Astrocyte (in vitro differentiated cells and primary cell): ENCODE measurements at regions not wholly inside any gene's neighbourhood (a gene's known extent, or its start where the extent isn't known, plus 50 kb on each side); places are given as distances from the start of the nearest gene placed in this dataset.

Experiments used
- DNase-seq: peaks from one replicate; pipeline ENCODE4 v3.0.0-alpha.2; 2010; ENCODE audit warnings: low read depth
- FAIRE-seq: peaks from 2 replicates; lab custom pipeline; 2011; peaks lifted over from hg19 to GRCh38; lab: Jason Lieb, UNC
- H2AFZ ChIP-seq: 2 replicates; pipeline ENCODE4 v1.6.0; 2012; ENCODE audit warnings: low read depth, low read length, inconsistent platforms
- H3K27ac ChIP-seq: 2 replicates; pipeline ENCODE4 v1.5.1; 2011; ENCODE audit warnings: low read depth, low read length, inconsistent platforms
- H3K27me3 ChIP-seq: 2 replicates; pipeline ENCODE4 v1.6.0; 2011; ENCODE audit warnings: low read length, inconsistent platforms; ENCODE audit not compliant: insufficient read depth
- H3K36me3 ChIP-seq: 2 replicates; pipeline ENCODE4 v1.5.1; 2011; ENCODE audit warnings: low read length, inconsistent platforms; ENCODE audit not compliant: insufficient read depth
- H3K4me1 ChIP-seq: 2 replicates; pipeline ENCODE4 v1.5.1; 2011; ENCODE audit warnings: low read length, inconsistent platforms; ENCODE audit not compliant: insufficient read depth
- H3K4me2 ChIP-seq: 2 replicates; pipeline ENCODE4 v1.6.0; 2012; ENCODE audit warnings: low read length, inconsistent platforms
- H3K4me3 ChIP-seq: 2 replicates; pipeline ENCODE4 v1.5.1; 2011; ENCODE audit warnings: low read depth, mild to moderate bottlenecking, low read length, inconsistent platforms; ENCODE audit not compliant: insufficient read depth
- H3K79me2 ChIP-seq: 2 replicates; pipeline ENCODE4 v1.6.0; 2012; ENCODE audit warnings: mild to moderate bottlenecking, low read length, inconsistent platforms; ENCODE audit not compliant: insufficient read depth
- H3K9ac ChIP-seq: 2 replicates; pipeline ENCODE4 v1.6.0; 2012; ENCODE audit warnings: mild to moderate bottlenecking, low read length, inconsistent platforms
- H3K9me3 ChIP-seq: 2 replicates; pipeline ENCODE4 v1.5.1; 2012; ENCODE audit warnings: low read depth, mild to moderate bottlenecking, low read length, inconsistent platforms; ENCODE audit not compliant: insufficient read depth
- H4K20me1 ChIP-seq: 2 replicates; pipeline ENCODE4 v1.6.0; 2012; ENCODE audit warnings: low read length, inconsistent platforms; ENCODE audit not compliant: insufficient read depth
- H3K27ac Mint-ChIP-seq: one replicate; pipeline ENCODE4 v1.8.0; 2021; ENCODE audit warnings: mild to moderate bottlenecking, mixed read lengths; ENCODE audit not compliant: unreplicated experiment
- H3K27me3 Mint-ChIP-seq: one replicate; pipeline ENCODE4 v1.8.0; 2021; ENCODE audit warnings: low read depth, mixed read lengths; ENCODE audit not compliant: unreplicated experiment
- H3K36me3 Mint-ChIP-seq: one replicate; pipeline ENCODE4 v1.8.0; 2021; ENCODE audit warnings: low read depth, mixed read lengths; ENCODE audit not compliant: unreplicated experiment
- H3K4me1 Mint-ChIP-seq: one replicate; pipeline ENCODE4 v1.8.0; 2021; ENCODE audit warnings: low read depth, mixed read lengths; ENCODE audit not compliant: unreplicated experiment
- H3K4me3 Mint-ChIP-seq: one replicate; pipeline ENCODE4 v1.8.0; 2021; ENCODE audit warnings: mild to moderate bottlenecking, moderate library complexity, mixed read lengths; ENCODE audit not compliant: unreplicated experiment
- H3K9me3 Mint-ChIP-seq: one replicate; pipeline ENCODE4 v1.8.0; 2021; ENCODE audit warnings: mild to moderate bottlenecking, mixed read lengths; ENCODE audit not compliant: unreplicated experiment
- EZH2 ChIP-seq: IDR thresholded peaks from 2 replicates; pipeline ENCODE4 v1.6.1; 2012; ENCODE audit warnings: mild to moderate bottlenecking, low read length, inconsistent platforms; ENCODE audit not compliant: insufficient read depth
- TF ChIP-seq, protein P1 (sequence below): IDR thresholded peaks from 2 replicates; pipeline ENCODE4 v1.5.1; 2011; ENCODE audit warnings: low read depth, mild to moderate bottlenecking, inconsistent platforms, low read length, moderate library complexity; ENCODE audit not compliant: insufficient read depth

GRCh38 chr12:102593134-102593533 is 112.8 kb upstream of the IGF1 start:
- no peaks in the 10 kb centered on the region for H3K36me3 Mint-ChIP-seq
- H3K4me3 Mint-ChIP-seq, result no peak overlapping the region
- H3K27me3 ChIP-seq, result no peaks in the 10 kb centered on the region
- TF ChIP-seq, protein P1, sequence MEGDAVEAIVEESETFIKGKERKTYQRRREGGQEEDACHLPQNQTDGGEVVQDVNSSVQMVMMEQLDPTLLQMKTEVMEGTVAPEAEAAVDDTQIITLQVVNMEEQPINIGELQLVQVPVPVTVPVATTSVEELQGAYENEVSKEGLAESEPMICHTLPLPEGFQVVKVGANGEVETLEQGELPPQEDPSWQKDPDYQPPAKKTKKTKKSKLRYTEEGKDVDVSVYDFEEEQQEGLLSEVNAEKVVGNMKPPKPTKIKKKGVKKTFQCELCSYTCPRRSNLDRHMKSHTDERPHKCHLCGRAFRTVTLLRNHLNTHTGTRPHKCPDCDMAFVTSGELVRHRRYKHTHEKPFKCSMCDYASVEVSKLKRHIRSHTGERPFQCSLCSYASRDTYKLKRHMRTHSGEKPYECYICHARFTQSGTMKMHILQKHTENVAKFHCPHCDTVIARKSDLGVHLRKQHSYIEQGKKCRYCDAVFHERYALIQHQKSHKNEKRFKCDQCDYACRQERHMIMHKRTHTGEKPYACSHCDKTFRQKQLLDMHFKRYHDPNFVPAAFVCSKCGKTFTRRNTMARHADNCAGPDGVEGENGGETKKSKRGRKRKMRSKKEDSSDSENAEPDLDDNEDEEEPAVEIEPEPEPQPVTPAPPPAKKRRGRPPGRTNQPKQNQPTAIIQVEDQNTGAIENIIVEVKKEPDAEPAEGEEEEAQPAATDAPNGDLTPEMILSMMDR, result no peak
- no peak for TF ChIP-seq EZH2
- H3K27me3 Mint-ChIP-seq, result peaks cover 9% of the 10 kb centered on the region
- H3K27ac Mint-ChIP-seq, result no peak overlapping the region
- H4K20me1 ChIP-seq, result no peaks in the 10 kb centered on the region
- H2AFZ ChIP-seq, result no peak overlapping the region
- H3K9ac ChIP-seq, result no peak overlapping the region
- no peaks in the 10 kb centered on the region for H3K4me1 Mint-ChIP-seq
- H3K79me2 ChIP-seq, result no peaks in the 10 kb centered on the region
- DNase-seq, result no peak
- no peak overlapping the region for H3K27ac ChIP-seq
- no peaks in the 10 kb centered on the region for H3K4me1 ChIP-seq
- H3K9me3 Mint-ChIP-seq, result peaks cover 2% of the 10 kb centered on the region
- H3K36me3 ChIP-seq, result no peaks in the 10 kb centered on the region
- no peak for FAIRE-seq
- H3K9me3 ChIP-seq, result peaks cover 4% of the 10 kb centered on the region
- H3K4me2 ChIP-seq, result no peak overlapping the region
- no peak overlapping the region for H3K4me3 ChIP-seq

DNA sequence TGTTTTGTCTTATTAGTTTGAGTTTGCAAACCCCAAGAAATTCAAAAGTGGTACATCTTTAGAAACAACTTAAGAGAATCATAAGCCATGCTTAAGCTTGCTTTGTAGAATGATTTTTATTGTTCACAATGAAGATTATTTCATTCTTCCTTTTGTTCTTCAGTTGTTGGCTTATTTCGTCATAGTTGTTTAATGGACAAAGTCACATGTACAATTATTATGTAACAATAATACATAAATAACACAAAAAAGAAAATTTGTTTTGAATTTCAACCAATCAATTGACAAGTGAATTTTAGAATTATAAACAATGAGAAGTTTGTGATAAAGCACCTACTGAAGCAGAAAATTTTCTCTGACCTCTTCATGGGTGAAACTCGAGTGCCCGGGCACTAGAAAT is 111.8 kb upstream of the IGF1 start:
- H3K4me2 ChIP-seq, result no peak overlapping the region
- H3K36me3 ChIP-seq, result no peaks in the 10 kb centered on the region
- Mint-ChIP-seq H3K4me3 (no peak overlapping the region), H3K27me3 (peaks cover 9% of the 10 kb centered on the region), H3K36me3 (no peaks in the 10 kb centered on the region), H3K4me1 (no peaks in the 10 kb centered on the region), H3K9me3 (peaks cover 2% of the 10 kb centered on the region), H3K27ac (no peak overlapping the region)
- no peaks in the 10 kb centered on the region for H3K27me3 ChIP-seq
- no peaks in the 10 kb centered on the region for H3K79me2 ChIP-seq
- no peaks in the 10 kb centered on the region for H3K4me1 ChIP-seq
- TF ChIP-seq EZH2, result no peak
- TF ChIP-seq, protein P1, result no peak
- H3K4me3 ChIP-seq, result no peak overlapping the region
- no peak overlapping the region for H2AFZ ChIP-seq
- DNase-seq, result no peak
- no peak overlapping the region for H3K27ac ChIP-seq
- no peak for FAIRE-seq
- no peak overlapping the region for H3K9ac ChIP-seq
- H3K9me3 ChIP-seq, result peaks cover 4% of the 10 kb centered on the region
- H4K20me1 ChIP-seq, result no peaks in the 10 kb centered on the region

DNA sequence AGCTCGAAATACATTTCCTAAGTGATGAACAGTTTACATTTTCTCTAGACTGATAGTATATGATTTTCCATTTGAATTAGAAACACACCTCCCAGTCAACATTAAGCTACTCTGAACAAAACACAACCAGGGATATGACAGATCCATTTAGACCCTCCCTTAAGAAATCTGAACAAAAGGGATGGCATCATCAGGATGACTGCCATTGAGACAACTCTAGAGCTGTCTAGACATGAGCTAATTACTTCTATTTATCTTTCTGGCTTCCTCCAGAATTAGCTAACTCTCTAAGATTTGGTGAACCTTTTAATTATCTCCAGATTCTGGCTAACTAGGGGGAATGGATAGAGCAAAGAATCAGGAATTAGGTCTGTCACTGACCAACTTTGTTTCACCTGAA is 92.9 kb upstream of the IGF1 start:
- Histone ChIP-seq H3K4me2 (no peak overlapping the region), H3K9ac (no peak overlapping the region), H3K79me2 (no peaks in the 10 kb centered on the region), H3K27me3 (no peaks in the 10 kb centered on the region), H3K4me3 (no peak overlapping the region), H4K20me1 (no peaks in the 10 kb centered on the region), H3K36me3 (no peaks in the 10 kb centered on the region), H3K4me1 (no peaks in the 10 kb centered on the region), H3K27ac (no peak overlapping the region), H3K9me3 (no peaks in the 10 kb centered on the region), H2AFZ (no peak overlapping the region)
- DNase-seq (peak; percentile 2), FAIRE-seq (no peak)
- Mint-ChIP-seq H3K27me3 (no peaks in the 10 kb centered on the region), H3K4me3 (peak overlapping the region; percentile 9), H3K27ac (peak overlapping the region; percentile 85), H3K9me3 (no peaks in the 10 kb centered on the region), H3K36me3 (no peaks in the 10 kb centered on the region), H3K4me1 (peaks cover 38% of the 10 kb centered on the region)
- TF ChIP-seq, protein P1, result no peak
